ENCODE measurements at regions not wholly inside any gene's neighbourhood (a gene's known extent, or its start where the extent isn't known, plus 50 kb on each side); places are given as distances from the start of the nearest gene placed in this dataset.

DNA sequence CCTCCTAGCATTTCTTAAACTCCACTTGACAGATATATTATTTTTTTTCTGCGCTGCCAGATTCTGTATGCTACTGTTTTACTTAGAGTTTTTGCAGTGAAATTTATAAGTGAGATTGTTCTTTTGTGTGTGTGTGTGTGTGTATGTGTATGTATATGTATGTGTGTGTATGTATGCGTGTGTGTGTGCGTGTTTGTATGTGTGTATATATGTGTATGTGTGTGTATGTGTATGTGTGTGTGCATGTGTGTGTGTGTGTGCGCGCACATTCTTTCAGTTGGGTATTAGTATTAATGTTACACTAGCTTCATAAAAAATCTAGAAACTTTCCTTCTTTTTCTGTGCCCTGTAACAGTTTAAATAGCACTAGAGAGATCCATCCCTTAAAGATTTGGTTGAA lies 152.6 kb upstream of the CSF3R start:
- Histone ChIP-seq H3K27me3 (ENCODE audit: control insufficient read depth, insufficient read depth, low read length, poor library complexity, severe bottlenecking) (no peaks in the 10 kb centered on the region), H3K9me3 (ENCODE audit: control insufficient read depth, low read length) (no peaks in the 10 kb centered on the region), H3K4me3 (ENCODE audit: insufficient read depth, low read depth, low read length) (no peak overlapping the region), H3K36me3 (ENCODE audit: control insufficient read depth, insufficient read depth, low read length) (no peaks in the 10 kb centered on the region), H3K4me1 (ENCODE audit: control insufficient read depth, insufficient read depth, low read length) (no peaks in the 10 kb centered on the region), H3K27ac (ENCODE audit: insufficient read depth, low read depth, low read length, poor library complexity, severe bottlenecking) (no peak overlapping the region)
- WGBS, 2 experiments: 98% methylated on average over 3 to 5 of the region's 5 CpGs

GRCh38 chr1:36628804-36629203 lies 146.1 kb upstream of the CSF3R start:
- 92 to 93% methylated on average over 5 of the region's 5 CpGs for WGBS, 2 experiments
- no peak overlapping the region for H3K27ac ChIP-seq (ENCODE audit: insufficient read depth, low read depth, low read length, poor library complexity, severe bottlenecking)
- no peaks in the 10 kb centered on the region for H3K36me3 ChIP-seq (ENCODE audit: control insufficient read depth, insufficient read depth, low read length)
- no peak overlapping the region for H3K4me3 ChIP-seq (ENCODE audit: insufficient read depth, low read depth, low read length)
- H3K27me3 ChIP-seq (ENCODE audit: control insufficient read depth, insufficient read depth, low read length, poor library complexity, severe bottlenecking): no peaks in the 10 kb centered on the region
- H3K4me1 ChIP-seq (ENCODE audit: control insufficient read depth, insufficient read depth, low read length): no peaks in the 10 kb centered on the region
- H3K9me3 ChIP-seq (ENCODE audit: control insufficient read depth, low read length): no peaks in the 10 kb centered on the region

- Histone ChIP-seq H3K9me3 (ENCODE audit: control insufficient read depth, low read length) (no peaks in the 10 kb centered on the region), H3K27ac (ENCODE audit: insufficient read depth, low read depth, low read length, poor library complexity, severe bottlenecking) (no peak overlapping the region), H3K36me3 (ENCODE audit: control insufficient read depth, insufficient read depth, low read length) (no peaks in the 10 kb centered on the region), H3K4me3 (ENCODE audit: insufficient read depth, low read depth, low read length) (no peak overlapping the region), H3K4me1 (ENCODE audit: control insufficient read depth, insufficient read depth, low read length) (no peaks in the 10 kb centered on the region), H3K27me3 (ENCODE audit: control insufficient read depth, insufficient read depth, low read length, poor library complexity, severe bottlenecking) (no peaks in the 10 kb centered on the region)
Observed at GRCh38 chr1:36626435-36626834, 143.7 kb upstream of the CSF3R start.

GRCh38 chr1:36625935-36626310 lies 143.2 kb upstream of the CSF3R start:
- Histone ChIP-seq H3K4me3 (ENCODE audit: insufficient read depth, low read depth, low read length) (no peak overlapping the region), H3K4me1 (ENCODE audit: control insufficient read depth, insufficient read depth, low read length) (no peaks in the 10 kb centered on the region), H3K36me3 (ENCODE audit: control insufficient read depth, insufficient read depth, low read length) (no peaks in the 10 kb centered on the region), H3K27me3 (ENCODE audit: control insufficient read depth, insufficient read depth, low read length, poor library complexity, severe bottlenecking) (no peaks in the 10 kb centered on the region), H3K9me3 (ENCODE audit: control insufficient read depth, low read length) (no peaks in the 10 kb centered on the region), H3K27ac (ENCODE audit: insufficient read depth, low read depth, low read length, poor library complexity, severe bottlenecking) (no peak overlapping the region)
- WGBS, 2 experiments: 71% methylated on average over 11 of the region's 11 CpGs

GRCh38 chr1:36625253-36625934 lies 142.7 kb upstream of the CSF3R start:
- Histone ChIP-seq H3K27me3 (ENCODE audit: control insufficient read depth, insufficient read depth, low read length, poor library complexity, severe bottlenecking) (no peaks in the 10 kb centered on the region), H3K9me3 (ENCODE audit: control insufficient read depth, low read length) (no peaks in the 10 kb centered on the region), H3K27ac (ENCODE audit: insufficient read depth, low read depth, low read length, poor library complexity, severe bottlenecking) (no peak overlapping the region), H3K4me1 (ENCODE audit: control insufficient read depth, insufficient read depth, low read length) (no peaks in the 10 kb centered on the region), H3K4me3 (ENCODE audit: insufficient read depth, low read depth, low read length) (no peak overlapping the region), H3K36me3 (ENCODE audit: control insufficient read depth, insufficient read depth, low read length) (no peaks in the 10 kb centered on the region)
- 80 to 83% methylated on average over 6 of the region's 6 CpGs for WGBS, 2 experiments

- 66 to 68% methylated on average over 2 of the region's 2 CpGs for WGBS, 2 experiments
- Histone ChIP-seq H3K27ac (ENCODE audit: insufficient read depth, low read depth, low read length, poor library complexity, severe bottlenecking) (no peak overlapping the region), H3K4me3 (ENCODE audit: insufficient read depth, low read depth, low read length) (no peak overlapping the region), H3K4me1 (ENCODE audit: control insufficient read depth, insufficient read depth, low read length) (no peaks in the 10 kb centered on the region), H3K27me3 (ENCODE audit: control insufficient read depth, insufficient read depth, low read length, poor library complexity, severe bottlenecking) (no peaks in the 10 kb centered on the region), H3K9me3 (ENCODE audit: control insufficient read depth, low read length) (no peaks in the 10 kb centered on the region), H3K36me3 (ENCODE audit: control insufficient read depth, insufficient read depth, low read length) (no peaks in the 10 kb centered on the region)
Observed at GRCh38 chr1:36624466-36624865, 141.8 kb upstream of the CSF3R start.

GRCh38 chr1:36622741-36623648 lies 140.3 kb upstream of the CSF3R start:
- H3K4me3 ChIP-seq (ENCODE audit: insufficient read depth, low read depth, low read length): no peak overlapping the region
- H3K27me3 ChIP-seq (ENCODE audit: control insufficient read depth, insufficient read depth, low read length, poor library complexity, severe bottlenecking): no peaks in the 10 kb centered on the region
- WGBS, 2 experiments: 89 to 91% methylated on average over 11 to 13 of the region's 13 CpGs
- H3K36me3 ChIP-seq (ENCODE audit: control insufficient read depth, insufficient read depth, low read length): no peaks in the 10 kb centered on the region
- H3K4me1 ChIP-seq (ENCODE audit: control insufficient read depth, insufficient read depth, low read length): no peaks in the 10 kb centered on the region
- H3K27ac ChIP-seq (ENCODE audit: insufficient read depth, low read depth, low read length, poor library complexity, severe bottlenecking): no peak overlapping the region
- no peaks in the 10 kb centered on the region for H3K9me3 ChIP-seq (ENCODE audit: control insufficient read depth, low read length)

GRCh38 chr1:36621531-36621930 lies 138.8 kb upstream of the CSF3R start:
- WGBS, 2 experiments: 92 to 100% methylated on average over 2 of the region's 2 CpGs
- no peaks in the 10 kb centered on the region for H3K36me3 ChIP-seq (ENCODE audit: control insufficient read depth, insufficient read depth, low read length)
- H3K4me3 ChIP-seq (ENCODE audit: insufficient read depth, low read depth, low read length): no peak overlapping the region

GRCh38 chr1:36620142-36620541 lies 137.4 kb upstream of the CSF3R start:
- Histone ChIP-seq H3K4me1 (ENCODE audit: control insufficient read depth, insufficient read depth, low read length) (no peaks in the 10 kb centered on the region), H3K9me3 (ENCODE audit: control insufficient read depth, low read length) (no peaks in the 10 kb centered on the region), H3K27ac (ENCODE audit: insufficient read depth, low read depth, low read length, poor library complexity, severe bottlenecking) (no peak overlapping the region), H3K27me3 (ENCODE audit: control insufficient read depth, insufficient read depth, low read length, poor library complexity, severe bottlenecking) (no peaks in the 10 kb centered on the region), H3K36me3 (ENCODE audit: control insufficient read depth, insufficient read depth, low read length) (no peaks in the 10 kb centered on the region), H3K4me3 (ENCODE audit: insufficient read depth, low read depth, low read length) (no peak overlapping the region)
- WGBS, 2 experiments: 95 to 99% methylated on average over 4 to 5 of the region's 5 CpGs

More at GRCh38 chr1:36621531-36621930, 138.8 kb upstream of the CSF3R start:
- Histone ChIP-seq H3K27me3 (ENCODE audit: control insufficient read depth, insufficient read depth, low read length, poor library complexity, severe bottlenecking) (no peaks in the 10 kb centered on the region), H3K4me1 (ENCODE audit: control insufficient read depth, insufficient read depth, low read length) (no peaks in the 10 kb centered on the region), H3K27ac (ENCODE audit: insufficient read depth, low read depth, low read length, poor library complexity, severe bottlenecking) (no peak overlapping the region), H3K9me3 (ENCODE audit: control insufficient read depth, low read length) (no peaks in the 10 kb centered on the region)

- H3K9me3 ChIP-seq (ENCODE audit: control insufficient read depth, low read length): no peaks in the 10 kb centered on the region
- no peak overlapping the region for H3K27ac ChIP-seq (ENCODE audit: insufficient read depth, low read depth, low read length, poor library complexity, severe bottlenecking)
- 89 to 93% methylated on average over 6 of the region's 6 CpGs for WGBS, 2 experiments
- H3K4me3 ChIP-seq (ENCODE audit: insufficient read depth, low read depth, low read length): no peak overlapping the region
- no peaks in the 10 kb centered on the region for H3K4me1 ChIP-seq (ENCODE audit: control insufficient read depth, insufficient read depth, low read length)
- no peaks in the 10 kb centered on the region for H3K27me3 ChIP-seq (ENCODE audit: control insufficient read depth, insufficient read depth, low read length, poor library complexity, severe bottlenecking)
- no peaks in the 10 kb centered on the region for H3K36me3 ChIP-seq (ENCODE audit: control insufficient read depth, insufficient read depth, low read length)
Observed at GRCh38 chr1:36614991-36615390, 132.3 kb upstream of the CSF3R start.
